ENCODE measurements at regions not wholly inside any gene's neighbourhood (a gene's known extent, or its start where the extent isn't known, plus 50 kb on each side); places are given as distances from the start of the nearest gene placed in this dataset.

DNA sequence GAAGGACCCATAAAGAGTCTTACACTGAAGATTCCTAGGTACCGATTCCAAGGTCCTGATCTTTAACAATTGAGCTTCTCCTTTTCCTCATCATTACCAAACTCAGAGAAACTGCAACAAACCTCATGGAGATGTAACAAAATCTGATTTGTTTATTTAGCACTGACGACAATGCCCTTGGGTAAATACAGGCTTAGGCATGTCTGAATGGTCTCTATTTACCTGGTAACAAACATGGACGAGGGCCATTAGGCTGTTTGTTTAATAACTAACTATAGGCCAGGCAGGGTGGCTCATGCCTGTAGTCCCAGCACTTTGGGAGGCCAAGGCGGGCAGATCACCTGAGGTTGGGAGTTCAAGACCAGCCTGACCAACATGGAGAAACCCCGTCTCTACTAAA lies 333.3 kb downstream of the AGTPBP1 start:
- no peaks in the 10 kb centered on the region for H3K27me3 ChIP-seq
- intact Hi-C loops (cut with DNase I; ENCODE audit: low total_unique reads): no loop called here
- no peaks in the 10 kb centered on the region for H3K4me1 ChIP-seq
- no peak overlapping the region for H3K27ac ChIP-seq
- in situ Hi-C loops (cut with MboI; ENCODE audit: low pct_ligation_motif_present in 1 of 4, low pct_unique_long_range_greater_than_20kb in 1 of 4, low sequenced_read_pairs in 3 of 4): loop anchor here in 1 of 4 donors (25.0 kb wide), 1 partner anchor 1021 kb away; no protein-coding TSS in a partner anchor
- no peaks in the 10 kb centered on the region for H3K36me3 ChIP-seq
- 47 to 69% methylated on average over 3 to 5 of the region's 5 CpGs for WGBS, 2 donors (ENCODE audit: low coverage in 1 of 2)
- H3K4me3 ChIP-seq: no peak overlapping the region
- DNase-seq: no peak
- no peaks in the 10 kb centered on the region for H3K9me3 ChIP-seq
- TF ChIP-seq POLR2AphosphoS5 (IDR thresholded peaks at IDR 0.05) (no peak), POLR2A (IDR thresholded peaks at IDR 0.05) (no peak), EP300 (IDR thresholded peaks at IDR 0.05; ENCODE audit: low read depth) (no peak)
- TF ChIP-seq, protein P1, sequence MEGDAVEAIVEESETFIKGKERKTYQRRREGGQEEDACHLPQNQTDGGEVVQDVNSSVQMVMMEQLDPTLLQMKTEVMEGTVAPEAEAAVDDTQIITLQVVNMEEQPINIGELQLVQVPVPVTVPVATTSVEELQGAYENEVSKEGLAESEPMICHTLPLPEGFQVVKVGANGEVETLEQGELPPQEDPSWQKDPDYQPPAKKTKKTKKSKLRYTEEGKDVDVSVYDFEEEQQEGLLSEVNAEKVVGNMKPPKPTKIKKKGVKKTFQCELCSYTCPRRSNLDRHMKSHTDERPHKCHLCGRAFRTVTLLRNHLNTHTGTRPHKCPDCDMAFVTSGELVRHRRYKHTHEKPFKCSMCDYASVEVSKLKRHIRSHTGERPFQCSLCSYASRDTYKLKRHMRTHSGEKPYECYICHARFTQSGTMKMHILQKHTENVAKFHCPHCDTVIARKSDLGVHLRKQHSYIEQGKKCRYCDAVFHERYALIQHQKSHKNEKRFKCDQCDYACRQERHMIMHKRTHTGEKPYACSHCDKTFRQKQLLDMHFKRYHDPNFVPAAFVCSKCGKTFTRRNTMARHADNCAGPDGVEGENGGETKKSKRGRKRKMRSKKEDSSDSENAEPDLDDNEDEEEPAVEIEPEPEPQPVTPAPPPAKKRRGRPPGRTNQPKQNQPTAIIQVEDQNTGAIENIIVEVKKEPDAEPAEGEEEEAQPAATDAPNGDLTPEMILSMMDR (IDR thresholded peaks at IDR 0.05): no peak

DNA sequence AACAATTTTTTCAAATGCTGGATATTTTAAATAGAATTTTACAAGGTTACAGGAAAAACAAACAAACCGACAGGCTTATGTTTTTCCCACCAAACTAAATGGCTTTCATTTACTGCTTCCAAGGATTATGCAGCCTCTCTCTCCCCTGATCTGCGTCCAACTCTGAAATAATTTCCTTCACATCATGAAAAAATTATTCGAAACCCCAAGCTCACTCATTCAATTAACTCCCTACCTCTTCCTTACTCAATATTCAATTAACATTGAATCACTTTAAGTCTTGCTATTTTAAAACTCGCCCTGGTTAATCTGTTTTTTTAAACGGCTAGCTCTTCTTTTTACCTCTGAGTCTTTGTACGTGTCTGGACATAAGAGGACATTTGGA lies 336.2 kb downstream of the AGTPBP1 start:
- no peak for DNase-seq
- intact Hi-C loops (cut with DNase I; ENCODE audit: low total_unique reads) (no loop called here), in situ Hi-C loops (cut with MboI; ENCODE audit: low pct_ligation_motif_present in 1 of 4, low pct_unique_long_range_greater_than_20kb in 1 of 4, low sequenced_read_pairs in 3 of 4) (loop anchor here in 1 of 4 donors (25.0 kb wide), 1 partner anchor 1018 kb away; no protein-coding TSS in a partner anchor)
- 68 to 78% methylated on average over 6 of the region's 6 CpGs for WGBS, 2 donors (ENCODE audit: low coverage in 1 of 2)
- Histone ChIP-seq H3K4me3 (no peak overlapping the region), H3K9me3 (no peaks in the 10 kb centered on the region), H3K27me3 (no peaks in the 10 kb centered on the region), H3K4me1 (no peaks in the 10 kb centered on the region), H3K27ac (no peak overlapping the region), H3K36me3 (no peaks in the 10 kb centered on the region)
- TF ChIP-seq POLR2A (IDR thresholded peaks at IDR 0.05): no peak
- TF ChIP-seq POLR2AphosphoS5 (IDR thresholded peaks at IDR 0.05): no peak
- no peak for TF ChIP-seq EP300 (IDR thresholded peaks at IDR 0.05; ENCODE audit: low read depth)
- TF ChIP-seq, protein P1 (IDR thresholded peaks at IDR 0.05): no peak

DNA sequence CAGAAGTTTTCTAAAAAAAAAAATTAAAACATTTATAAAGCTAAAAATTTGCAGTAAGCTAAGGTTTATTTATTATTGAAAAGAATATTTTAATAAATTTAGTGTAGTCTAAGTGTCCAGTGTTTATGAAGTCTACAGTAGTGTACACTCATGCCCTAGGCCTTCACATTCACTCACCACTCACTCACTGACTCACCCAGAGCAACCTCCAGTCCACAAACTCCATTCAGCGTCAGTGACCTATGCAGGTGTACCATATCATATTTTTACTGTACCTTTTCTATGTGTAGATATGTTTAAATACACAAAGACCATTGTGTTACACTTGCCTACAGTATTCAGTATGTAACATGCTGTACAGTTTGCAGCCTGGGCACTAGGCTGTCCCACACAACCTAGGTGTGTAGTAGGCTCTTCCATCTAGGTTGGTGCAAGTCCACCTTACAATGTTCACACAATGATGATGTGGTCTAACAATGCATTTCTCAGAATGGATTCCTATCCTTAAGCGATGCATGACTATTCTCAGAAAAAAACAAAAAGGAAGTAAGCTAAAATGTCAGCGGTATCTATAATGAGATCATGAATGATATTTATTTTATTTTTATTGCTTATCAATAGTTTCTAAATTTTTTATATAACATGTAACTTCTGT lies 336.7 kb downstream of the AGTPBP1 start:
- in situ Hi-C loops (cut with MboI; ENCODE audit: low pct_ligation_motif_present in 1 of 4, low pct_unique_long_range_greater_than_20kb in 1 of 4, low sequenced_read_pairs in 3 of 4): loop anchor here in 1 of 4 donors (25.0 kb wide), 1 partner anchor 1018 kb away; no protein-coding TSS in a partner anchor
- Histone ChIP-seq H3K9me3 (no peaks in the 10 kb centered on the region), H3K27ac (no peak overlapping the region), H3K4me1 (no peaks in the 10 kb centered on the region), H3K27me3 (no peaks in the 10 kb centered on the region), H3K4me3 (no peak overlapping the region), H3K36me3 (no peaks in the 10 kb centered on the region)
- 81 to 85% methylated on average over 3 of the region's 3 CpGs for WGBS, 2 donors (ENCODE audit: low coverage in 1 of 2)
- DNase-seq: no peak
- TF ChIP-seq EP300 (IDR thresholded peaks at IDR 0.05; ENCODE audit: low read depth): no peak
- no peak for TF ChIP-seq POLR2A (IDR thresholded peaks at IDR 0.05)
- TF ChIP-seq POLR2AphosphoS5 (IDR thresholded peaks at IDR 0.05): no peak
- intact Hi-C loops (cut with DNase I; ENCODE audit: low total_unique reads): no loop called here

DNA sequence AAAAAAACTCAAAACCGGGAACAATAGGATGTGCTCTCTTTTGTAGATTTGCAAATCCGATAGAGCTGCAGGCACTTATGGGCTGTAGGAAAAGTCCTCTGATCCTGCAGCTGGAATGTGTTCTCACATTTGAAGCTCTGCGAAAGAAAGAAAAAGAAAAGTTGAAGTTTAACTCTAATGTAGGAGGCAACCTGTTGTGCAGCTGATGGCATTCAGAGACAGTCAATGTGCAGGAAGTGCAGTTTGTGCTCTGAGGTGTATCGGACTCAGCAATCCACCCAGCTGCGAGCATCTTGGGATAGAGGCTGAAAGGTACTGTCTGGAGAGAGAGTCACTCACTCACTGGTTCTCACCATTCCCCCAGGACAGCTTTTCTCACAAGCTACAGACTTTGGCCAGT lies 339.2 kb downstream of the AGTPBP1 start:
- Histone ChIP-seq H3K36me3 (no peaks in the 10 kb centered on the region), H3K9me3 (no peaks in the 10 kb centered on the region), H3K4me1 (no peaks in the 10 kb centered on the region), H3K27ac (no peak overlapping the region), H3K4me3 (no peak overlapping the region), H3K27me3 (no peaks in the 10 kb centered on the region)
- WGBS, 2 donors (ENCODE audit: low coverage in 1 of 2): 50% methylated on average over 4 to 5 of the region's 5 CpGs
- in situ Hi-C loops (cut with MboI; ENCODE audit: low pct_ligation_motif_present in 1 of 4, low pct_unique_long_range_greater_than_20kb in 1 of 4, low sequenced_read_pairs in 3 of 4) (loop anchor here in 1 of 4 donors (25.0 kb wide), 1 partner anchor 1015 kb away; no protein-coding TSS in a partner anchor), intact Hi-C loops (cut with DNase I; ENCODE audit: low total_unique reads) (no loop called here)
- TF ChIP-seq POLR2A (IDR thresholded peaks at IDR 0.05) (no peak), EP300 (IDR thresholded peaks at IDR 0.05; ENCODE audit: low read depth) (no peak), POLR2AphosphoS5 (IDR thresholded peaks at IDR 0.05) (no peak)
- TF ChIP-seq, protein P1 (IDR thresholded peaks at IDR 0.05): no peak
- DNase-seq: no peak

All from transverse colon (tissue), 4 donors.